ENCODE measurements at regions not wholly inside any gene's neighbourhood (a gene's known extent, or its start where the extent isn't known, plus 50 kb on each side); places are given as distances from the start of the nearest gene placed in this dataset.

- Mint-ChIP-seq H3K27ac (no peak overlapping the region), H3K27me3 (ENCODE audit: low read depth in 3 of 3) (no peaks in the 10 kb centered on the region), H3K36me3 (no peaks in the 10 kb centered on the region), H3K4me1 (no peaks in the 10 kb centered on the region), H3K9me3 (peaks cover 0 to 9% (median 6%) of the 10 kb centered on the region in 7 donors), H3K4me3 (no peak overlapping the region)
- no peak overlapping the region for H3K4me3 ChIP-seq (replicated peaks in 1 of 3; ENCODE audit: low read depth in 2 of 3, low read length in 3 of 3)
- H4K20me1 ChIP-seq (ENCODE audit: insufficient read depth, low read length): no peaks in the 10 kb centered on the region
- TF ChIP-seq, protein P1, sequence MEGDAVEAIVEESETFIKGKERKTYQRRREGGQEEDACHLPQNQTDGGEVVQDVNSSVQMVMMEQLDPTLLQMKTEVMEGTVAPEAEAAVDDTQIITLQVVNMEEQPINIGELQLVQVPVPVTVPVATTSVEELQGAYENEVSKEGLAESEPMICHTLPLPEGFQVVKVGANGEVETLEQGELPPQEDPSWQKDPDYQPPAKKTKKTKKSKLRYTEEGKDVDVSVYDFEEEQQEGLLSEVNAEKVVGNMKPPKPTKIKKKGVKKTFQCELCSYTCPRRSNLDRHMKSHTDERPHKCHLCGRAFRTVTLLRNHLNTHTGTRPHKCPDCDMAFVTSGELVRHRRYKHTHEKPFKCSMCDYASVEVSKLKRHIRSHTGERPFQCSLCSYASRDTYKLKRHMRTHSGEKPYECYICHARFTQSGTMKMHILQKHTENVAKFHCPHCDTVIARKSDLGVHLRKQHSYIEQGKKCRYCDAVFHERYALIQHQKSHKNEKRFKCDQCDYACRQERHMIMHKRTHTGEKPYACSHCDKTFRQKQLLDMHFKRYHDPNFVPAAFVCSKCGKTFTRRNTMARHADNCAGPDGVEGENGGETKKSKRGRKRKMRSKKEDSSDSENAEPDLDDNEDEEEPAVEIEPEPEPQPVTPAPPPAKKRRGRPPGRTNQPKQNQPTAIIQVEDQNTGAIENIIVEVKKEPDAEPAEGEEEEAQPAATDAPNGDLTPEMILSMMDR (IDR thresholded peaks at IDR 0.05): no peak
- H3K4me2 ChIP-seq (replicated peaks; ENCODE audit: extremely low read depth, low read length, poor library complexity, severe bottlenecking): no peak overlapping the region
- WGBS (ENCODE audit: insufficient coverage): no CpG with 5 or more reads among the region's 1 CpG
- DNase-seq: no peak
- H3K9me3 ChIP-seq (replicated peaks in 1 of 2; ENCODE audit: control insufficient read depth in 1 of 2, insufficient read depth in 1 of 2, low read length in 2 of 2): peaks cover 14 to 16% of the 10 kb centered on the region in 2 donors
- intact Hi-C loops (cut with micrococcal nuclease): no loop called here
- H3K27ac ChIP-seq (ENCODE audit: low read depth in 1 of 2, low read length in 2 of 2): no peak overlapping the region
- no peak overlapping the region for H3K9ac ChIP-seq (ENCODE audit: insufficient read depth, low read length, poor library complexity, severe bottlenecking)
- no peaks in the 10 kb centered on the region for H3K4me1 ChIP-seq (ENCODE audit: control insufficient read depth in 1 of 2, insufficient read depth in 2 of 2, low read length in 2 of 2)
- H3K27me3 ChIP-seq (ENCODE audit: control insufficient read depth in 2 of 2, insufficient read depth in 2 of 2, low read length in 2 of 2): no peaks in the 10 kb centered on the region
- no peaks in the 10 kb centered on the region for H3K79me2 ChIP-seq (ENCODE audit: insufficient read depth, low read length)
- no peaks in the 10 kb centered on the region for H3K36me3 ChIP-seq (replicated peaks in 1 of 2; ENCODE audit: control insufficient read depth in 1 of 2, insufficient read depth in 2 of 2, low read length in 2 of 2)
- H2AFZ ChIP-seq (ENCODE audit: insufficient read depth, low read depth, low read length, poor library complexity, severe bottlenecking): no peak overlapping the region
Measured at GRCh38 chr4:19924761-19925160, 326.9 kb upstream of the SLIT2 start.

DNA sequence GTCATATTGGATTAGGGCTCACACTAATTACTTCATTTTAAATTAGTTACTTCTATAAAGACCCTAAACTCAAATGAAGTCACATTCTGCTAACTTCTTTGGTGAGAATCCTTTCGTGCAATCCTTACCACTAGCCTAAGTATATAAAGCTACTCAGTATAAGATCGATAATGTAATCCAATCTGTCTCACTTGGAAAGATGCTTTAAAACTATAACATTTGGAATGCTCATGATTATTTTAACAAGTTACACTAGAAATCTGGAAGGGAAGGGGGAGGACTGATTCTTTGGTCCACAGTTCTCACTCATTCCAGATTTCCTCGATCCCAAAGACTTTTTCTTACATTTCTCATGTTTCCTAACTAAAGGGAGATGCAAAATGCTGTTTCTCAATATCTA is 336.4 kb upstream of the SLIT2 start:
- Histone ChIP-seq H3K36me3 (replicated peaks in 1 of 2; ENCODE audit: control insufficient read depth in 1 of 2, insufficient read depth in 2 of 2, low read length in 2 of 2) (no peaks in the 10 kb centered on the region), H3K9ac (ENCODE audit: insufficient read depth, low read length, poor library complexity, severe bottlenecking) (no peak overlapping the region), H3K27ac (ENCODE audit: low read depth in 1 of 2, low read length in 2 of 2) (no peak overlapping the region), H3K4me1 (ENCODE audit: control insufficient read depth in 1 of 2, insufficient read depth in 2 of 2, low read length in 2 of 2) (no peaks in the 10 kb centered on the region), H3K4me3 (replicated peaks in 1 of 3; ENCODE audit: low read depth in 2 of 3, low read length in 3 of 3) (no peak overlapping the region), H4K20me1 (ENCODE audit: insufficient read depth, low read length) (no peaks in the 10 kb centered on the region), H3K9me3 (replicated peaks in 1 of 2; ENCODE audit: control insufficient read depth in 1 of 2, insufficient read depth in 1 of 2, low read length in 2 of 2) (peaks cover 3 to 4% of the 10 kb centered on the region in 2 donors), H2AFZ (ENCODE audit: insufficient read depth, low read depth, low read length, poor library complexity, severe bottlenecking) (no peak overlapping the region), H3K79me2 (ENCODE audit: insufficient read depth, low read length) (no peaks in the 10 kb centered on the region), H3K27me3 (ENCODE audit: control insufficient read depth in 2 of 2, insufficient read depth in 2 of 2, low read length in 2 of 2) (no peaks in the 10 kb centered on the region), H3K4me2 (replicated peaks; ENCODE audit: extremely low read depth, low read length, poor library complexity, severe bottlenecking) (no peak overlapping the region)
- Mint-ChIP-seq H3K4me3 (no peak overlapping the region), H3K27me3 (ENCODE audit: low read depth in 3 of 3) (no peaks in the 10 kb centered on the region), H3K36me3 (no peaks in the 10 kb centered on the region), H3K9me3 (peaks cover 4 to 14% (median 6%) of the 10 kb centered on the region in 7 donors), H3K4me1 (no peaks in the 10 kb centered on the region), H3K27ac (no peak overlapping the region)
- TF ChIP-seq, protein P1 (IDR thresholded peaks at IDR 0.05): no peak
- DNase-seq: no peak
- 60% methylated on average over 1 of the region's 3 CpGs for WGBS (ENCODE audit: insufficient coverage)
- intact Hi-C loops (cut with micrococcal nuclease): no loop called here
